ENCODE measurements at regions not wholly inside any gene's neighbourhood (a gene's known extent, or its start where the extent isn't known, plus 50 kb on each side); places are given as distances from the start of the nearest gene placed in this dataset.

DNA sequence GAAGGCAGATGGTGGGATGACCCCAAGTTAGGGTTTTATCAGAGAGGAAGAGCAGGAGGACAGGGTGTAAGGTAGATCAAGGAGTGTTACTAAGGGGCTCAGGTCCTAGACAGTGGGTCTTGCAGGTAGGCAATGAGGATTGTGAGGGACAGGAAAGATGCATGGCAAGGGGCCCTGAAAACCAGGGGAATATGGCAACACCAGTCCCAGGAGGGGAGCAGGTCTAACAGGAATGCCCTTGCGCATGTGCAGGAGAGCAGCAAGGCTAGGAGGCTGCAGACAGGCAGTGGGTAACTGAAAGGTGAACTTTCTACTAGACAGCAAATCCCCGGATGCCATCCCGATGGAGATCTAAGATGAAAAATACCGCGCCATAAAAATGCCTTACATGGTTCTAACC, 211.3 kb downstream of the ALG10 start:
- Histone ChIP-seq H4K20me1 (ENCODE audit: low read depth, low read length) (no peaks in the 10 kb centered on the region), H3K9me2 (replicated peaks; ENCODE audit: insufficient read depth, low read length) (no peaks in the 10 kb centered on the region), H3K9ac (ENCODE audit: low read length) (no peak overlapping the region), H2AFZ (ENCODE audit: low read depth, low read length, severe bottlenecking) (no peak overlapping the region), H3K27ac (ENCODE audit: low read depth, low read length) (no peak overlapping the region), H3F3A (ENCODE audit: insufficient read depth) (no peaks in the 10 kb centered on the region), H3K27me3 (ENCODE audit: low read length) (no peaks in the 10 kb centered on the region), H3K36me3 (ENCODE audit: low read length) (no peaks in the 10 kb centered on the region), H3K9me3 (ENCODE audit: insufficient read depth, low read length) (no peaks in the 10 kb centered on the region), H3K4me2 (ENCODE audit: low read depth, low read length, poor library complexity, severe bottlenecking) (no peak overlapping the region), H3K79me2 (ENCODE audit: insufficient read depth, low read length) (no peaks in the 10 kb centered on the region), H3K4me3 (ENCODE audit: insufficient read depth, low read length, poor library complexity, severe bottlenecking) (no peak overlapping the region)
- TF ChIP-seq, protein P1, sequence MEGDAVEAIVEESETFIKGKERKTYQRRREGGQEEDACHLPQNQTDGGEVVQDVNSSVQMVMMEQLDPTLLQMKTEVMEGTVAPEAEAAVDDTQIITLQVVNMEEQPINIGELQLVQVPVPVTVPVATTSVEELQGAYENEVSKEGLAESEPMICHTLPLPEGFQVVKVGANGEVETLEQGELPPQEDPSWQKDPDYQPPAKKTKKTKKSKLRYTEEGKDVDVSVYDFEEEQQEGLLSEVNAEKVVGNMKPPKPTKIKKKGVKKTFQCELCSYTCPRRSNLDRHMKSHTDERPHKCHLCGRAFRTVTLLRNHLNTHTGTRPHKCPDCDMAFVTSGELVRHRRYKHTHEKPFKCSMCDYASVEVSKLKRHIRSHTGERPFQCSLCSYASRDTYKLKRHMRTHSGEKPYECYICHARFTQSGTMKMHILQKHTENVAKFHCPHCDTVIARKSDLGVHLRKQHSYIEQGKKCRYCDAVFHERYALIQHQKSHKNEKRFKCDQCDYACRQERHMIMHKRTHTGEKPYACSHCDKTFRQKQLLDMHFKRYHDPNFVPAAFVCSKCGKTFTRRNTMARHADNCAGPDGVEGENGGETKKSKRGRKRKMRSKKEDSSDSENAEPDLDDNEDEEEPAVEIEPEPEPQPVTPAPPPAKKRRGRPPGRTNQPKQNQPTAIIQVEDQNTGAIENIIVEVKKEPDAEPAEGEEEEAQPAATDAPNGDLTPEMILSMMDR (IDR thresholded peaks at IDR 0.05; ENCODE audit: insufficient read depth, low read length, poor library complexity, severe bottlenecking), result no peak
- TF ChIP-seq EZH2phosphoT487 (conservative IDR thresholded peaks at IDR 0.05; ENCODE audit: low read length), result no peak

DNA sequence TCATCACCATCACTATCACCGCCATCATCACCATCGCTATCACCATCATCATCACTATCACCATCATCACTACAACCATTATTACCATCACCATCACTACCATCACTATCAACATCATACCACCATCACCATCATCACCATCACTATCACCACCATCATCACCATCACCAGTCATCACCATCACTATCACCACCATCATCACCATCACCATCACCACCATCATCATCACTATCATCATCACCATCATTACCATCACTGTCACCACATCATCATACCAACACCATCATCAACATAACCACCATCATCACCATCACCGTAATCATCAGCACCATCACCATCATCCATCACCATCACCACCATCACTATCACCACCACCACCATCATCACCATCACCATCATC, 213.8 kb downstream of the ALG10 start:
- H3K27ac ChIP-seq (ENCODE audit: low read depth, low read length), result no peak overlapping the region
- H3K9me3 ChIP-seq (ENCODE audit: insufficient read depth, low read length), result no peaks in the 10 kb centered on the region
- H3K9me2 ChIP-seq (replicated peaks; ENCODE audit: insufficient read depth, low read length), result no peaks in the 10 kb centered on the region
- no peak overlapping the region for H3K4me2 ChIP-seq (ENCODE audit: low read depth, low read length, poor library complexity, severe bottlenecking)
- H4K20me1 ChIP-seq (ENCODE audit: low read depth, low read length), result no peaks in the 10 kb centered on the region
- no peaks in the 10 kb centered on the region for H3K79me2 ChIP-seq (ENCODE audit: insufficient read depth, low read length)
- no peak overlapping the region for H3K9ac ChIP-seq (ENCODE audit: low read length)
- H3K36me3 ChIP-seq (ENCODE audit: low read length), result no peaks in the 10 kb centered on the region
- no peak overlapping the region for H3K4me3 ChIP-seq (ENCODE audit: insufficient read depth, low read length, poor library complexity, severe bottlenecking)
- no peak for TF ChIP-seq EZH2phosphoT487 (conservative IDR thresholded peaks at IDR 0.05; ENCODE audit: low read length)
- TF ChIP-seq, protein P1 (IDR thresholded peaks at IDR 0.05; ENCODE audit: insufficient read depth, low read length, poor library complexity, severe bottlenecking), result no peak
- H2AFZ ChIP-seq (ENCODE audit: low read depth, low read length, severe bottlenecking), result no peak overlapping the region
- no peaks in the 10 kb centered on the region for H3F3A ChIP-seq (ENCODE audit: insufficient read depth)
- H3K27me3 ChIP-seq (ENCODE audit: low read length), result no peaks in the 10 kb centered on the region

DNA sequence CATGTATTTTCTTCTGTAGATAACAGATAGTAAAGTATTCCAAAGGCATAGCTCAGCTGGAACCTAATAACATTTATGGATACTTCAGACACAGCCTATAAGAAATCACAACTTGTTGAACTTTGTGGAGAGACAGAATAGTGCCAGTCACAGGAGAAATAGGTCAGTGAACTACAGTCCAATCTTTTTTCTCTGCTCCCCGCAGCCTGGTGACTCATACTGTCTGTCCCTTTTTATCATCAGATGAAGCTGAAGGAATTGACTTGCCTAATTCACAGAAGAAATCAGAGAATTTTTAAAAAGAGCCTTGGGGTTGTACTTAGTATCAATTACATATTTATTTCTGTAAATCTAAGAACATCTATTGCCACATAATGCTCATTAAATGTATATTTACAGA, 222.3 kb downstream of the ALG10 start:
- no peaks in the 10 kb centered on the region for H3K79me2 ChIP-seq (ENCODE audit: insufficient read depth, low read length)
- no peaks in the 10 kb centered on the region for H3K36me3 ChIP-seq (ENCODE audit: low read length)
- H3K9me3 ChIP-seq (ENCODE audit: insufficient read depth, low read length), result no peaks in the 10 kb centered on the region
- no peaks in the 10 kb centered on the region for H4K20me1 ChIP-seq (ENCODE audit: low read depth, low read length)
- no peak overlapping the region for H3K27ac ChIP-seq (ENCODE audit: low read depth, low read length)
- no peaks in the 10 kb centered on the region for H3K27me3 ChIP-seq (ENCODE audit: low read length)
- TF ChIP-seq, protein P1 (IDR thresholded peaks at IDR 0.05; ENCODE audit: insufficient read depth, low read length, poor library complexity, severe bottlenecking), result no peak
- no peak for TF ChIP-seq EZH2phosphoT487 (conservative IDR thresholded peaks at IDR 0.05; ENCODE audit: low read length)
- H3K4me3 ChIP-seq (ENCODE audit: insufficient read depth, low read length, poor library complexity, severe bottlenecking), result no peak overlapping the region
- no peak overlapping the region for H3K9ac ChIP-seq (ENCODE audit: low read length)
- H2AFZ ChIP-seq (ENCODE audit: low read depth, low read length, severe bottlenecking), result no peak overlapping the region
- no peaks in the 10 kb centered on the region for H3K9me2 ChIP-seq (replicated peaks; ENCODE audit: insufficient read depth, low read length)
- no peaks in the 10 kb centered on the region for H3F3A ChIP-seq (ENCODE audit: insufficient read depth)
- no peak overlapping the region for H3K4me2 ChIP-seq (ENCODE audit: low read depth, low read length, poor library complexity, severe bottlenecking)
